IMR-90 (cell line): ENCODE measurements at regions not wholly inside any gene's neighbourhood (a gene's known extent, or its start where the extent isn't known, plus 50 kb on each side); places are given as distances from the start of the nearest gene placed in this dataset.

ENCODE experiments used
- MAFK ChIP-seq: IDR thresholded peaks from 2 replicates; pipeline ENCODE4 v1.6.1; 2012; ENCODE audit warnings: low read depth, low read length, improper control_type of control experiment
- POLR2A ChIP-seq: IDR thresholded peaks from 2 replicates; pipeline ENCODE4 v1.6.1; 2012; ENCODE audit warnings: mild to moderate bottlenecking, low read depth, low read length
- TF ChIP-seq, protein P1 (sequence below): conservative IDR thresholded peaks from 2 replicates; pipeline ENCODE4 v1.5.1; 2012; ENCODE audit warnings: mild to moderate bottlenecking, low read depth, low read length, improper control_type of control experiment

DNA sequence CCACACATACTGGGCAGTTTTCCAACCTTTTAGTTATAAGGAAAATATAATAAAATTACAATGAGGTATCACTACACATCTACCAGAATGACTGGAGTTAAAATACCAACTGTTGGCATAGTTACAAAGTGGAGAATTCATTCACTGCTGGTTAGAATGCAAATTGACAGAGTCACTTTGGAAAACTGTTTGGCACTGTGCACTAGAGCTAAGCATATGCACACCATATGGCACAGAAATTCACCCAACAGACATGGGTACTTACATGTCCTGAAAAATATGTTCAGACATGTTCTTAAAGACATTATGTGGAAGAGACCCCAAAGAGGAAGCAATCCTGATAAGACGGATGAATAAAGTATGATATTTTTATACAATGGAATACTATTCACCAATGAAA, 686.1 kb upstream of the RAB6C start:
- TF ChIP-seq, protein P1, sequence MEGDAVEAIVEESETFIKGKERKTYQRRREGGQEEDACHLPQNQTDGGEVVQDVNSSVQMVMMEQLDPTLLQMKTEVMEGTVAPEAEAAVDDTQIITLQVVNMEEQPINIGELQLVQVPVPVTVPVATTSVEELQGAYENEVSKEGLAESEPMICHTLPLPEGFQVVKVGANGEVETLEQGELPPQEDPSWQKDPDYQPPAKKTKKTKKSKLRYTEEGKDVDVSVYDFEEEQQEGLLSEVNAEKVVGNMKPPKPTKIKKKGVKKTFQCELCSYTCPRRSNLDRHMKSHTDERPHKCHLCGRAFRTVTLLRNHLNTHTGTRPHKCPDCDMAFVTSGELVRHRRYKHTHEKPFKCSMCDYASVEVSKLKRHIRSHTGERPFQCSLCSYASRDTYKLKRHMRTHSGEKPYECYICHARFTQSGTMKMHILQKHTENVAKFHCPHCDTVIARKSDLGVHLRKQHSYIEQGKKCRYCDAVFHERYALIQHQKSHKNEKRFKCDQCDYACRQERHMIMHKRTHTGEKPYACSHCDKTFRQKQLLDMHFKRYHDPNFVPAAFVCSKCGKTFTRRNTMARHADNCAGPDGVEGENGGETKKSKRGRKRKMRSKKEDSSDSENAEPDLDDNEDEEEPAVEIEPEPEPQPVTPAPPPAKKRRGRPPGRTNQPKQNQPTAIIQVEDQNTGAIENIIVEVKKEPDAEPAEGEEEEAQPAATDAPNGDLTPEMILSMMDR = no peak
- TF ChIP-seq POLR2A = no peak
- TF ChIP-seq MAFK = no peak
